Sigmoid colon (tissue), 4 donors: ENCODE measurements at regions not wholly inside any gene's neighbourhood (a gene's known extent, or its start where the extent isn't known, plus 50 kb on each side); places are given as distances from the start of the nearest gene placed in this dataset.

Source experiments
- CTCF ChIP-seq, 4 experiments: fragments of 450-650 bp in 3 of 4; fragments of 200-600 bp in 1 of 4; IDR thresholded peaks; one replicate each; pipeline ENCODE4 v1.5.1; 2016 to 2019; ENCODE audit warnings: antibody characterized with exemption in 4 of 4, mild to moderate bottlenecking in 3 of 4, moderate library complexity in 2 of 4
- EP300 ChIP-seq, 4 donors: sonication (generic); formaldehyde crosslinking; IDR thresholded peaks; one replicate each; pipeline ENCODE4 v1.6.1; 2017; ENCODE audit warnings: antibody characterized with exemption in 4 of 4
- POLR2A ChIP-seq, 2 donors: fragments of 450-650 bp; IDR thresholded peaks; one replicate each; pipeline ENCODE4 v1.6.1; 2016; ENCODE audit warnings: antibody characterized with exemption in 2 of 2, mild to moderate bottlenecking in 2 of 2, moderate library complexity in 2 of 2

GRCh38 chr6:92564376-92564775 is 855.0 kb downstream of the EPHA7 start:
- TF ChIP-seq CTCF (IDR thresholded peaks at IDR 0.05): no peak
- TF ChIP-seq EP300 (IDR thresholded peaks at IDR 0.05): no peak
- no peak for TF ChIP-seq POLR2A (IDR thresholded peaks at IDR 0.05)
